ENCODE measurements at regions not wholly inside any gene's neighbourhood (a gene's known extent, or its start where the extent isn't known, plus 50 kb on each side); places are given as distances from the start of the nearest gene placed in this dataset.

DNA sequence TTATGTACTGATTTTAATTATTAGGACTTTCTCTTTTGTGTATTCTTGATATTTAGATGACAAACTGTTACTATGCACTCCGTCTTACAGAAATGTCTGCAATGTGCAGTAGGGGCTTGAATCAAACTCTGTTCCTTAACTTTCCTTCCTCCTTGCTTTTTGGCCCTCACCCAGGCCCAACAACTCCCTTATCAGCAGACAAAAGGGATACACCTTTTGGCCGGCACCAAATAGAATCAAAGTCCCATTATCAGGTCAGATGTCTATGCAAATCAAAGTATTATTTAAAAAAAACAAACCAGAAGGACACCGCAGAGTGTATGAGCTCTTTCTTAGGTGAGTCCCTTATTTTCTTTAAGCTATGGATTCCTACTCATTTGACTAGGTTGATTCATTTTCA, 116.3 kb upstream of the SERPINE2 start (continued):
- TF ChIP-seq EZH2 (IDR thresholded peaks at IDR 0.05; ENCODE audit: low read depth, unreplicated experiment) (no peak), CREB1 (CRISPR knock-in tag; IDR thresholded peaks at IDR 0.05; ENCODE audit: low read depth) (no peak)
- TF ChIP-seq, protein P1, sequence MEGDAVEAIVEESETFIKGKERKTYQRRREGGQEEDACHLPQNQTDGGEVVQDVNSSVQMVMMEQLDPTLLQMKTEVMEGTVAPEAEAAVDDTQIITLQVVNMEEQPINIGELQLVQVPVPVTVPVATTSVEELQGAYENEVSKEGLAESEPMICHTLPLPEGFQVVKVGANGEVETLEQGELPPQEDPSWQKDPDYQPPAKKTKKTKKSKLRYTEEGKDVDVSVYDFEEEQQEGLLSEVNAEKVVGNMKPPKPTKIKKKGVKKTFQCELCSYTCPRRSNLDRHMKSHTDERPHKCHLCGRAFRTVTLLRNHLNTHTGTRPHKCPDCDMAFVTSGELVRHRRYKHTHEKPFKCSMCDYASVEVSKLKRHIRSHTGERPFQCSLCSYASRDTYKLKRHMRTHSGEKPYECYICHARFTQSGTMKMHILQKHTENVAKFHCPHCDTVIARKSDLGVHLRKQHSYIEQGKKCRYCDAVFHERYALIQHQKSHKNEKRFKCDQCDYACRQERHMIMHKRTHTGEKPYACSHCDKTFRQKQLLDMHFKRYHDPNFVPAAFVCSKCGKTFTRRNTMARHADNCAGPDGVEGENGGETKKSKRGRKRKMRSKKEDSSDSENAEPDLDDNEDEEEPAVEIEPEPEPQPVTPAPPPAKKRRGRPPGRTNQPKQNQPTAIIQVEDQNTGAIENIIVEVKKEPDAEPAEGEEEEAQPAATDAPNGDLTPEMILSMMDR (conservative IDR thresholded peaks at IDR 0.05; ENCODE audit: low read depth in 2 of 2), result no peak
- TF ChIP-seq, protein P2, sequence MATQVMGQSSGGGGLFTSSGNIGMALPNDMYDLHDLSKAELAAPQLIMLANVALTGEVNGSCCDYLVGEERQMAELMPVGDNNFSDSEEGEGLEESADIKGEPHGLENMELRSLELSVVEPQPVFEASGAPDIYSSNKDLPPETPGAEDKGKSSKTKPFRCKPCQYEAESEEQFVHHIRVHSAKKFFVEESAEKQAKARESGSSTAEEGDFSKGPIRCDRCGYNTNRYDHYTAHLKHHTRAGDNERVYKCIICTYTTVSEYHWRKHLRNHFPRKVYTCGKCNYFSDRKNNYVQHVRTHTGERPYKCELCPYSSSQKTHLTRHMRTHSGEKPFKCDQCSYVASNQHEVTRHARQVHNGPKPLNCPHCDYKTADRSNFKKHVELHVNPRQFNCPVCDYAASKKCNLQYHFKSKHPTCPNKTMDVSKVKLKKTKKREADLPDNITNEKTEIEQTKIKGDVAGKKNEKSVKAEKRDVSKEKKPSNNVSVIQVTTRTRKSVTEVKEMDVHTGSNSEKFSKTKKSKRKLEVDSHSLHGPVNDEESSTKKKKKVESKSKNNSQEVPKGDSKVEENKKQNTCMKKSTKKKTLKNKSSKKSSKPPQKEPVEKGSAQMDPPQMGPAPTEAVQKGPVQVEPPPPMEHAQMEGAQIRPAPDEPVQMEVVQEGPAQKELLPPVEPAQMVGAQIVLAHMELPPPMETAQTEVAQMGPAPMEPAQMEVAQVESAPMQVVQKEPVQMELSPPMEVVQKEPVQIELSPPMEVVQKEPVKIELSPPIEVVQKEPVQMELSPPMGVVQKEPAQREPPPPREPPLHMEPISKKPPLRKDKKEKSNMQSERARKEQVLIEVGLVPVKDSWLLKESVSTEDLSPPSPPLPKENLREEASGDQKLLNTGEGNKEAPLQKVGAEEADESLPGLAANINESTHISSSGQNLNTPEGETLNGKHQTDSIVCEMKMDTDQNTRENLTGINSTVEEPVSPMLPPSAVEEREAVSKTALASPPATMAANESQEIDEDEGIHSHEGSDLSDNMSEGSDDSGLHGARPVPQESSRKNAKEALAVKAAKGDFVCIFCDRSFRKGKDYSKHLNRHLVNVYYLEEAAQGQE (IDR thresholded peaks at IDR 0.05; ENCODE audit: unreplicated experiment), result no peak

DNA sequence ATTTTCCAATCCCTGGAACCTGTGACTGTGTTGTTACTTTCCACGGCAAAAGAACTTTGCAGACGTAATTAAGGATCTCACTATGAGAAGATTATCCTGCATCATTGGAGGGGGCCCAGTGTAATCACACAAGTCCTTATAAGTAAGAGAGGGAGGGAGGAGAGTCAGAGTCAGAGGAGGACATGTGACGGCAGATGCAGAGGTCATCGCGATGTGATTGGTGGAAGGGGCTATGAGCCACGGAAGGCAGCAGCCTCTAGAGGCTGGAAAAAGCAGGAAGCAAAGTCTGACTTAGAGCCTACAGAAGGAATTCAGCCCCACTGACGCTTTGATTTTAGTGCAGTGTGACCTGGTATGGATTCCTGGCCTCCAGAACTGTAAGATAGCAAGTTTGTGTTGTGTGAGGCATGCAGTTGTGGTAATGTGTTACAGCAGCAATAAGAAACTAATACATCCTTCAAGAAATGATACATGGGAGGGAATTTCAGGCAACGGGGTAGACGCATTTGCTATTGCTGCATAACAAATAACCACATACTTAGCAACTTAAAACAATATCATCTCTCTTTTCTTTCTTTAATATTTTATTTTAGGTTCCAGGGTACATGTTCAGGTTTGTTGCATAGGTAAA, 112.7 kb upstream of the SERPINE2 start:
- DNase-seq (ENCODE audit: low spot score) (peak; percentile 24), ATAC-seq (no peak)
- Mint-ChIP-seq H3K27me3 (ENCODE audit: insufficient read depth, low read depth, poor library complexity) (peaks cover 2% of the 10 kb centered on the region), H3K4me1 (no peaks in the 10 kb centered on the region), H3K36me3 (ENCODE audit: low read depth) (no peaks in the 10 kb centered on the region), H3K9me3 (no peaks in the 10 kb centered on the region), H3K27ac (no peak overlapping the region), H3K4me3 (no peak overlapping the region)
- no peaks in the 10 kb centered on the region for H3K36me3 ChIP-seq (ENCODE audit: insufficient read depth)
- no peaks in the 10 kb centered on the region for H3K27me3 ChIP-seq (ENCODE audit: insufficient read depth)
- H4K20me1 ChIP-seq (replicated peaks; ENCODE audit: insufficient read depth), result no peaks in the 10 kb centered on the region
- H3K4me1 ChIP-seq (ENCODE audit: insufficient read depth), result no peaks in the 10 kb centered on the region
- no peak overlapping the region for H3K4me3 ChIP-seq
- H3K79me2 ChIP-seq (replicated peaks; ENCODE audit: insufficient read depth), result no peaks in the 10 kb centered on the region
- no peak overlapping the region for H3K4me2 ChIP-seq
- no peaks in the 10 kb centered on the region for H3K9me2 ChIP-seq (ENCODE audit: insufficient read depth)
- H2AFZ ChIP-seq, result peak overlapping the region; percentile 48; the same call in 1 of the 2 replicates
- H3F3A ChIP-seq (replicated peaks; ENCODE audit: low read depth), result no peaks in the 10 kb centered on the region
- H3K27ac ChIP-seq (ENCODE audit: low read depth), result no peak overlapping the region
- TF ChIP-seq ETS1 (IDR thresholded peaks at IDR 0.05) (no peak), ZNF331 (CRISPR knock-in tag; IDR thresholded peaks at IDR 0.05; ENCODE audit: low read depth) (no peak), ZNF114 (CRISPR knock-in tag; IDR thresholded peaks at IDR 0.05) (no peak), CREB1 (CRISPR knock-in tag; IDR thresholded peaks at IDR 0.05; ENCODE audit: low read depth) (no peak), EZH2phosphoT487 (IDR thresholded peaks at IDR 0.05; ENCODE audit: unreplicated experiment) (no peak), JUNB (IDR thresholded peaks at IDR 0.05; ENCODE audit: unreplicated experiment) (no peak)
- TF ChIP-seq, protein P1 (conservative IDR thresholded peaks at IDR 0.05; ENCODE audit: low read depth in 2 of 2), result no peak
